HEK293 (cell line): ENCODE measurements at regions not wholly inside any gene's neighbourhood (a gene's known extent, or its start where the extent isn't known, plus 50 kb on each side); places are given as distances from the start of the nearest gene placed in this dataset.
"Not testable (repeated sequence)": the region's sequence is repeated elsewhere in the genome, so short reads cannot be mapped to it uniquely, and the experiment has no call there.

ENCODE experiments used
- ZNF133 ChIP-seq: fragments of 450-650 bp; formaldehyde crosslinking; IDR thresholded peaks from 2 replicates; pipeline ENCODE4 v1.5.1; 2016; ENCODE audit warnings: missing biosample characterization, missing genetic modification characterization
- ZNF2 ChIP-seq: fragments of 450-650 bp; formaldehyde crosslinking; IDR thresholded peaks from 2 replicates; pipeline ENCODE4 v1.5.1; 2016; ENCODE audit warnings: missing biosample characterization, missing genetic modification characterization
- ZNF624 ChIP-seq: fragments of 450-650 bp; formaldehyde crosslinking; IDR thresholded peaks from 2 replicates; pipeline ENCODE4 v1.5.1; 2017; ENCODE audit warnings: missing biosample characterization, missing genetic modification characterization
- ZNF747 ChIP-seq: fragments of 450-650 bp; formaldehyde crosslinking; IDR thresholded peaks from 2 replicates; pipeline ENCODE4 v1.5.1; 2016; ENCODE audit warnings: missing biosample characterization, missing genetic modification characterization
- TF ChIP-seq, protein P1 (sequence below): fragments of 450-650 bp; formaldehyde crosslinking; IDR thresholded peaks from 2 replicates; pipeline ENCODE4 v1.5.1; 2016; ENCODE audit warnings: missing biosample characterization, missing genetic modification characterization
- TF ChIP-seq, protein P2 (sequence below): fragments of 450-650 bp; formaldehyde crosslinking; IDR thresholded peaks from 2 replicates; pipeline ENCODE4 v1.5.1; 2016; ENCODE audit warnings: missing biosample characterization, missing genetic modification characterization

DNA sequence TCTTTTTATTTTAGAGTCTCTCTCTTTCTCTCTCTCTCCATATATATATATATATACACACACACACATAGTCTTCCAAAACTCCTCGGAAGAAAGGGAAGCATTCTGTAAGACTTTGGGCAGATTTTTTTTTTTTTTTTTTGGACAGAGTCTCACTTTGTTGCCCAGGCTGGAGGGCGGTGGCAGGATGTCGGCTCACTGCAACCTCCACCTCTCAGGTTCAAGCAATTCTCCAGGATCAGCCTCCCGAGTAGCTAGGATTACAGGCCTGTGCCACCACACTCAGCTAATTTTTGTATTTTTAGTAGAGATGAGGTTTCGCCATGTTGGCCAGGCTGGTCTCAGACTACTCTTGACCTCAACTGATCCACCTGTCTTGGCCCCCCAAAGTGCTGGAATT is 161.4 kb downstream of the GOLGA6L6 start:
- TF ChIP-seq ZNF624 (tag by site-specific recombination); ZNF747; ZNF133; ZNF2 (tag by site-specific recombination): not testable (repeated sequence)
- TF ChIP-seq, protein P1, sequence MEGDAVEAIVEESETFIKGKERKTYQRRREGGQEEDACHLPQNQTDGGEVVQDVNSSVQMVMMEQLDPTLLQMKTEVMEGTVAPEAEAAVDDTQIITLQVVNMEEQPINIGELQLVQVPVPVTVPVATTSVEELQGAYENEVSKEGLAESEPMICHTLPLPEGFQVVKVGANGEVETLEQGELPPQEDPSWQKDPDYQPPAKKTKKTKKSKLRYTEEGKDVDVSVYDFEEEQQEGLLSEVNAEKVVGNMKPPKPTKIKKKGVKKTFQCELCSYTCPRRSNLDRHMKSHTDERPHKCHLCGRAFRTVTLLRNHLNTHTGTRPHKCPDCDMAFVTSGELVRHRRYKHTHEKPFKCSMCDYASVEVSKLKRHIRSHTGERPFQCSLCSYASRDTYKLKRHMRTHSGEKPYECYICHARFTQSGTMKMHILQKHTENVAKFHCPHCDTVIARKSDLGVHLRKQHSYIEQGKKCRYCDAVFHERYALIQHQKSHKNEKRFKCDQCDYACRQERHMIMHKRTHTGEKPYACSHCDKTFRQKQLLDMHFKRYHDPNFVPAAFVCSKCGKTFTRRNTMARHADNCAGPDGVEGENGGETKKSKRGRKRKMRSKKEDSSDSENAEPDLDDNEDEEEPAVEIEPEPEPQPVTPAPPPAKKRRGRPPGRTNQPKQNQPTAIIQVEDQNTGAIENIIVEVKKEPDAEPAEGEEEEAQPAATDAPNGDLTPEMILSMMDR (tag by site-specific recombination), result not testable (repeated sequence)
- TF ChIP-seq, protein P2, sequence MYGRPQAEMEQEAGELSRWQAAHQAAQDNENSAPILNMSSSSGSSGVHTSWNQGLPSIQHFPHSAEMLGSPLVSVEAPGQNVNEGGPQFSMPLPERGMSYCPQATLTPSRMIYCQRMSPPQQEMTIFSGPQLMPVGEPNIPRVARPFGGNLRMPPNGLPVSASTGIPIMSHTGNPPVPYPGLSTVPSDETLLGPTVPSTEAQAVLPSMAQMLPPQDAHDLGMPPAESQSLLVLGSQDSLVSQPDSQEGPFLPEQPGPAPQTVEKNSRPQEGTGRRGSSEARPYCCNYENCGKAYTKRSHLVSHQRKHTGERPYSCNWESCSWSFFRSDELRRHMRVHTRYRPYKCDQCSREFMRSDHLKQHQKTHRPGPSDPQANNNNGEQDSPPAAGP (tag by site-specific recombination), result not testable (repeated sequence)
